GOT3 (cell line): ENCODE measurements at regions not wholly inside any gene's neighbourhood (a gene's known extent, or its start where the extent isn't known, plus 50 kb on each side); places are given as distances from the start of the nearest gene placed in this dataset.
"Not testable (repeated sequence)": the region's sequence is repeated elsewhere in the genome, so short reads cannot be mapped to it uniquely, and the experiment has no call there.

Experiments used
- DNase-seq: peaks from one replicate; lab custom pipeline; 2025; ENCODE audit warnings: mixed read lengths; lab: John Stamatoyannopoulos, UW

- no peak for DNase-seq
These were observed 1093.4 kb upstream of the SLIT2 start for GRCh38 chr4:19158107-19158809.

- DNase-seq: no peak
These were observed 1094.9 kb upstream of the SLIT2 start for GRCh38 chr4:19156786-19157185.

GRCh38 chr4:19155568-19155967 lies 1096.1 kb upstream of the SLIT2 start:
- no peak for DNase-seq

- DNase-seq: not testable (repeated sequence)
These were observed 1097.4 kb upstream of the SLIT2 start for GRCh38 chr4:19154267-19154666.

- DNase-seq: no peak
These were observed 1099.4 kb upstream of the SLIT2 start for GRCh38 chr4:19152264-19152663.

GRCh38 chr4:19151684-19152083 lies 1100.0 kb upstream of the SLIT2 start:
- DNase-seq: no peak

- DNase-seq: no peak
These were observed 1105.7 kb upstream of the SLIT2 start for GRCh38 chr4:19146038-19146437.

GRCh38 chr4:19135895-19136633 lies 1114.5 kb upstream of the LCORL start:
- no peak for DNase-seq

GRCh38 chr4:19134685-19135084 lies 1113.1 kb upstream of the LCORL start:
- no peak for DNase-seq

GRCh38 chr4:19133315-19133714 lies 1111.8 kb upstream of the LCORL start:
- no peak for DNase-seq

- no peak for DNase-seq
These were observed 1109.3 kb upstream of the LCORL start for GRCh38 chr4:19130866-19131265.

GRCh38 chr4:19128176-19128575 lies 1106.6 kb upstream of the LCORL start:
- DNase-seq: no peak

GRCh38 chr4:19126903-19127302 lies 1105.3 kb upstream of the LCORL start:
- DNase-seq: no peak

- no peak for DNase-seq
These were observed 1102.1 kb upstream of the LCORL start for GRCh38 chr4:19123681-19124080.

- DNase-seq: no peak
These were observed 1098.5 kb upstream of the LCORL start for GRCh38 chr4:19119904-19120560.

GRCh38 chr4:19117022-19117421 lies 1095.5 kb upstream of the LCORL start:
- no peak for DNase-seq

GRCh38 chr4:19104176-19104575 lies 1082.6 kb upstream of the LCORL start:
- DNase-seq: no peak

GRCh38 chr4:19095491-19096046 lies 1074.0 kb upstream of the LCORL start:
- DNase-seq: no peak

GRCh38 chr4:19093951-19094350 lies 1072.4 kb upstream of the LCORL start:
- DNase-seq: no peak

GRCh38 chr4:19092797-19093196 lies 1071.2 kb upstream of the LCORL start:
- DNase-seq: no peak

GRCh38 chr4:19074036-19074435 lies 1052.5 kb upstream of the LCORL start:
- no peak for DNase-seq

GRCh38 chr4:19063662-19064061 lies 1042.1 kb upstream of the LCORL start:
- DNase-seq: no peak

- DNase-seq: no peak
These were observed 1033.4 kb upstream of the LCORL start for GRCh38 chr4:19054916-19055315.
